Hematopoietic multipotent progenitor cell treated with erythropoietin and hydrocortisone succinate and interleukin-3 and kit ligand, for 15 days (in vitro differentiated cells): ENCODE measurements at regions not wholly inside any gene's neighbourhood (a gene's known extent, or its start where the extent isn't known, plus 50 kb on each side); places are given as distances from the start of the nearest gene placed in this dataset.
"Not testable (repeated sequence)": the region's sequence is repeated elsewhere in the genome, so short reads cannot be mapped to it uniquely, and the experiment has no call there.

Experiments
- DNase-seq: peaks from one replicate; pipeline ENCODE4 v3.0.0-alpha.2; 2015; ENCODE audit warnings: low spot score

DNA sequence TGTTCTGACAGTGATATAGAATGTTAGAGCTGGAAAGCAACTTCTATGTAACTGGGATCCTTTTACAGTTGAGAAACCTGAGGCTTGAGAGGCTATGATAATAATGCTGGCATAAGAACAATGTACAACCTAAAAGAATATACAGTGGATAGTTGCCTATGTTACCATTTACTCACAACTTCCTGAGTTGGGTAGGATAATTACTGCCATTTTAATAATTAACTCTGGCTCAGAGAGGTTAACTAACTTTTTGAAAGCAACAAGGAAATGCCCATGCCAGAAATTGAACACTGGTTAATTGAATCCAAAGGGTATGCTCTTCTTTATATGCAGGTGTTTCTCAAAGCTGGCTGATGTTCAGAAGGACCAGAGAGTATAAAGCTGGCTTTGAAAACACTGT, 530.7 kb upstream of the MAP3K7 start:
- DNase-seq: no peak

DNA sequence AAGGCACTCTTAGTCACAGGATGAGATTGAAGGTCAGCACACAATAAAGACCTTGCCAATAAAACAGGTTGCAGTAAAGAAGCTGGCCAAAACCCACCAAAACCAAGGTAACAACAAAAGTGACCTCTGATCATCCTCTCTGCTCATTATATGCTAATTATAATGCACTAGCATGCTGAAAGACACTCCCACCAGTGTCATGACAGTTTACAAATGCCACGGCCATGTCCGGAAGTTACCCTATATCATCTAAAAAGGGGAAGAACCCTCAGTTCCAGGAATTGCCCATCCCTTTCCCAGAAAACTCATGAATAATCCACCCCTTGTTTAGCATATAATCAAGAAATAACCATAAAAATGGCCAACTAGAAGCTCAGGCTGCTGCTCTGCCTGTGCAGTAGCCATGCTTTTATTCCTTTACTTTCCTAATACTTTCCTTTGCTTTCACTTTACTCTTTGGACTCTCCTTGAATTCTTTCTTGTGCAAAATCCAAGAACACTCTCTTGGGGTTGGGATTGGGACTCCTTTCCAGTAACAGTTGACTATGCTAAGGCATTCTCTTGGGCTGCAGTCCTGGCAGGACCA, 527.3 kb upstream of the MAP3K7 start:
- no peak for DNase-seq

DNA sequence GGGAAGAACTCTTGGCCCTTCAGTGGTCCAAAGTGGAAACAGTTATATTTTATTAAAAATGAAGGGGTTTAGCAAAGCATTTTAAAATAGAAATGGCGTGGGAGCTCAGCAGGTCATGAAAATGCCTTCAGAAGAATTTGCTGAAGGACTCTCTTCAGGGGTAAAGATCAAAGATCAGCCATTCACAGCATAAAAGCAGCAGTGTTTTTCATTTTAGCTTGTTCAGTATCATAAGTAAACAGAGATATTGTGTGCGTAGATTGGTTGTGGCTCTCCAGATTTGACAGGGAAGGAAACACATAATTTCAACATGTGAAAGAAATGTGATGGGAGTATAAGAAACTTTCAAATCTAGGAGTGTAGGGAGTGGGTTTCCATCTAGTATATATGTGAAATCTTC, 519.2 kb upstream of the MAP3K7 start:
- no peak for DNase-seq

DNA sequence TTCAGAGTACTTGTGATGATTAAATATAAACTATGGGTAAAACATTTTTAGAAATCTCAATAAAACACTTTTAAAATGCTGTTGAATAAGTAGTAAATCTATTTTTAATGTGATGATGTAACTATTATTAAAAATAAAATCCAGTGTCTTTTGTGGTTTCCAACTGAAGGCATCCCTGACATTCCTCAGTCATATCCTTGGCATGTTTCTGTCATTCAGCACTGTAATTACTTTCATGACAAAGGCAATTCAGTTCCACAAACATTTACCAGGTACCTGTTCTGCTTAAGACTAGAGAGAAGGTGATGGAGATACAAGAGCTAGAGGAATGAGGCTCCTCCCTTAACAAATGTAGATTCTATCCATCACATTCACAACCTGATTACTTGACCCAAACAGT, 518.7 kb upstream of the MAP3K7 start:
- DNase-seq: no peak

DNA sequence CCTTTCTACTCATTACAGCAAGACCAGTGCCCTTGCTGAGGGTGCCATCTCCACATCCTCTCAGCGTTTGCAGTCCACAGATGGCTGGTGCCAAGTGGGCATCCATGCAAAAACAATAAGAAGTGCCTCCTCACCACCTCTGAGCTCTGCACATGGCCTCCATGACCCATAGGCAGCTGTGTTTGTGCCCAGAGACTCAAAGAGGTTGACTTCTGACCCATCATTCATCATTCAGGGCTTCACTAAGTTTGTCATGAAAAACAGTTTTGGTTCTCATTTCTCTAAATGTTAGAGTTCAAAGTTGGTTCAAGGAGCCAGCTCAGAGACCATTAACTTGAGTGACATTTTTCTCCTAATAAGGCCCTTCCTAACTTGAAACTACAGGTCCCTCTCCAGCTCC, 512.6 kb upstream of the MAP3K7 start:
- DNase-seq: no peak

DNA sequence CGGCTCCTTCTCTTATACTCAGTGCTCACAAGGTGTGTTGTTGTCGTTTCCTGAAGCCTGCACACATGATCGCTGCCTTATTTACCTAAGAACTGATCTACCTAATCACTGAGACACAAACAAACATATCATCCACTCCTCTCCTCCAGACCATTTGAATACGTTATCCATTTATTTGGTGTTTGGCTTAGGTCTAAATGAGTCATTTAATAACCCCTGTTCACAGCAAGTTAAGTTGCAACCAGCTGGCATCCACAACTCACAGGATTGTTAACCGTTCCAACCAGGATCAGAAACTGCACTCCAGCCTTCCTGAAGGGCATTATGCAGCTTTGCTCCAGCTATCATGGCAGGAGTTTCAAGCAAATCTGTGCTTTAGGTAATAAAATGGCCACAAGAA, 511.1 kb upstream of the MAP3K7 start:
- DNase-seq: no peak

DNA sequence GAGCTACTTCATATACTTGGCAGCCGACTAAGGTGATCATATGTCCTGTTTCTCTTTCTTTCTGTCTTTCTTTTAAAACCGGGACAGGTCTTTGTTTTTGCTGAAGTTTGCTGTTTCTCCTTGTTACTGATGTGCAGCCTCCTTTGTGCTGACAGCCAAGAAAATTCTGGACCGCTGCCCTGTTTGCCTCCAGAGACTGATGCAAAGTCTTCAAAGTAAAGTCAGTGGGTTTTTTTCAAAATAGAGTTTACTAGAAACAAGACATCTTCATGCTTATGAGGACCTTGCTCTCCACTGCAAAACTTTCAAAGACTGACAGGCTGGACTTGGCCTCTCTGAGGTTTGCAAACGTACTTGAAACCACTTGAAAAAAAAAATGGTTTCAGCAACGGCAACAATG, 510.5 kb upstream of the MAP3K7 start:
- no peak for DNase-seq

DNA sequence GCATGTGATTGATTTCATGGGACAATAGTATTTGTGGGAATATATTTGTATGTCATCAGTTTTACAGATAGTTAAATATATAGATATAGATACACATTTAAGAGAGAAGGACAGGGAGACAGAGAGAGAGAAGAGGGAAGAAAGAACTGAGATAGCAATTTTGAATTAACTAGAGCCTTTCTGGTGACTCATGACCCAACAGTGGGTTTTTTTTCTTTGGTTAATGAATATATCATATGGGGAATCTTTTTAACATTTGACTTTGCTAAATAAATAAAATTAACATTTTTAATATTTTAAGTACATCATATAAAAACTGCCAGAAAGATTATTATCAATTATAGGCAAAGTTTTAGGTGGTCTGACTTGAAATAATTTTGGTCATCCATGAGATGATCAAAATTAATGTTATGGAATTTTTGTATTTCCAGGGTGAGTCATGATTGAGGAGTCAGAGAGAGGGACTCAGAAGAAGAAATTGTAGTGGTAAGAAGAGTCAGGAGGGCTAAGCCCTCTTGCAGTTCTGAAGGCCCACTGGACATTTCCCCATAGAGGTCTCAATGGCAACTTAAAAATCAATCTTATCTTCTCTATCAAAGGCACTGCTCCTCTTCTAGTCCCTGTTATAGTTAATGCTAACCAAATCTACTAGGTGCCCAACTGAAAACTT, 508.1 kb upstream of the MAP3K7 start:
- no peak for DNase-seq

DNA sequence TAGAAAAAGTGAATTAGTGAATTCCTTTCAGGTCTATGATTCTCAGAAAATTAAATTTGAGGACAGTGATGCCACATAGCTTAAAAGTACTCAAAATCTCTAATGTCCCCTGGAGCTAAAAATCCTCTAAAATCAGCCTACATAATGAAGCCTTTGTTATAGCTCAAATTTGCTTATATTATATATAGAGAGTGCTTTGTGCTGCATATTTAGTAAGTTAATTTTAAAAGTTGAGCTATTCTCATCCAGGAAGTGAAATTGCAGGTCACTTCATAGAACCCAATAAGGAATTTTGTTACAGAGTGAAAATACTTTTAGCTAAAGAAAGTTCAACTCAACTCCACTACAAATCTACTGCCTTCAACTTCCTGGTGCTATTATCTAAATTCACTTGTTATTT, 507.5 kb upstream of the MAP3K7 start:
- no peak for DNase-seq

DNA sequence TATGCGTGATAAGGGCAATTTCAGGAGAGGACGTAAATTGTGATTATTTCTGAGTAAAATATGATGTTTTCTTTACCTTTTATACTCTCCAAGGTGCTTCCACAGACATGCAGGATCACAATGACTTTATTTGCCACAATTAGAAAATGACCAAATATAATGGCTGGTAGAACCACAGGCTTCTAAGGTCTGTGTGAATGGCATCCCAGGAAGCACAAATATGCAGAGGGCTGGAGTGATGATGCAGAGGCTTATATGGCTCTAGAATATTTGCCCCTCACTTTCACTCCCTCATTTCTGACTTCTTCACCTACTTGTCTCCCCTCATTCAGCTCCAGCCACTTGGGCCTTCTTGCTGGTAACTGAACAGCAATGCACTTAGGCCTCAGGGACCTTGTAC, 502.1 kb upstream of the MAP3K7 start:
- DNase-seq: no peak

DNA sequence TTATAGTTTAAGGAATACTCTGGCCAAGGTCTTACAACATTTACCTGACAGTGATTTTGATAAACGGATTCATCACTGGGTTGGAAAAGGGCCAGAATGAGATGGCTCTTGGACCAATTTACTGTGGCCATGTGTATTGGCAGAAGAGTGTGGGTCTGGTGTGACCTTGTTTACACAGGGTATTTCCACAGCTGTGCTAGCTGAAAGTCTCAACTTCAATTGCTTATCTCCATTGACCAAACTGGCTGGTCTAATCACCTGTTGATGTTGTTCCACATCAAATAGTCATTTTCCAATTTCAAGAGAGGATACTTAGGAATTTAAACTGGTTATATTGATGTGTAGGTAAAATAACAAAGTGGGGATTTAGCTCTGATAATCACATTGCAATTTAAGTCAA, 501.6 kb upstream of the MAP3K7 start:
- no peak for DNase-seq

DNA sequence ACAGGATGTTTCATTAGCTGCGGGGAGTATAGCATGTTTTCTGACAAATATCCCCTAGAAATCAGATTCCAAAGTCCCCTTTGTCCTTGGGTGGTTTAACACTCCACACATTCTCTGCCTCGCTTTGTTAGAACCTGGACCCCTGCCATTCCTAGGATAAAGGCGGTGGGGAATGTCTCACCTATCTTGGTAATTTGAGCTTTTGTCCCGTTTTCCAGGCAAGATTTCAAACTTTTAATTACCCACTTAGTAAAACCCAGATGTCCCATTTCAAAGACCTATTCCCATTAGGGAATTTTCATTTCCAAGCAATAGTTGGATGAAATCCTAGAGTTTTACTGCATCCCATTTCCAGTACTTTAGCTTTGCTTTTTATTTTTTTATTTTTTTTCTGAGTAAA, 501.0 kb upstream of the MAP3K7 start:
- no peak for DNase-seq

DNA sequence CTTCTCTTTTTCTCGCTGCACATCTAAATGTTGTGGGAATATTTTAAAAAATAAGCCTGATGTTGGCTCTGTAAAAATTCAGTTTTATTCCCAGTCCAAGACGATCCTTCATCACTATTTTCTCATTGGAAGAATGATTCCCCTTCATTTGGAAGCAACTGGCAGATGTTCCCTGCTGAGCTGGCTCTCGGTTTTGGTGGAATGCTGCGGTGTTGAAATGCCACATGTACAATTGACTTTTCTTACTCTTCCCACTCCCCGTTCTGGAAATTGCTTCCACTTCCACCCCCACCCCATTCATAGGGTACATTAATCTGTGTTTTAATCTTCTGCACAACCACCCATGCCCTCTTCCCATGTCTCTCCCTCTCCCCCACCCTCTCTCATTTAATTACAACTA, 496.3 kb upstream of the MAP3K7 start:
- DNase-seq: no peak

DNA sequence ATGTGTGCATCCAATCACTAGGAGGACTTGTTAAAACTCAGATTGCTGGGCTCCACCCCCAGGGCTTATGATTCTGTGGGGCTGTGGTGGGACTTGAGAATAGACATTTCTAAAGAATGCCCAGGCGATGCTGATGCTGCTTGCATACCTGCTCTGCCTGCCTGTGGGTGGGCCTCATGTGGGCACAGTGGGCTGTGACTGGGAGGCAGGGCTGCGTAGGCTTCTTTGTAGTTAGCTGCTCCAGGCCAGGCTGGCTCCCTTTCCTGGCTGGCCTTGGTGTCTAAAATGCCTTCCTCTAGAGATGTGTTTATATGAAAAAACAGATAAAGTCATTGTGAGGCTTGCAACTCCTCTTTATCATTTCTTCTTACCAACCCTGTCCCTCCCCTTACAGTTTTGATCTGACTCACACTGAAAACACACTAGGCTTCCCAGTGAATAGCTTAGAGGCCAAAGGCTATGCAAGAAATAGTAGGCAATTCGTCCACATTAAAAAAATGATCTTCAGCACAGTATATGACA, 495.5 kb upstream of the MAP3K7 start:
- DNase-seq: no peak

DNA sequence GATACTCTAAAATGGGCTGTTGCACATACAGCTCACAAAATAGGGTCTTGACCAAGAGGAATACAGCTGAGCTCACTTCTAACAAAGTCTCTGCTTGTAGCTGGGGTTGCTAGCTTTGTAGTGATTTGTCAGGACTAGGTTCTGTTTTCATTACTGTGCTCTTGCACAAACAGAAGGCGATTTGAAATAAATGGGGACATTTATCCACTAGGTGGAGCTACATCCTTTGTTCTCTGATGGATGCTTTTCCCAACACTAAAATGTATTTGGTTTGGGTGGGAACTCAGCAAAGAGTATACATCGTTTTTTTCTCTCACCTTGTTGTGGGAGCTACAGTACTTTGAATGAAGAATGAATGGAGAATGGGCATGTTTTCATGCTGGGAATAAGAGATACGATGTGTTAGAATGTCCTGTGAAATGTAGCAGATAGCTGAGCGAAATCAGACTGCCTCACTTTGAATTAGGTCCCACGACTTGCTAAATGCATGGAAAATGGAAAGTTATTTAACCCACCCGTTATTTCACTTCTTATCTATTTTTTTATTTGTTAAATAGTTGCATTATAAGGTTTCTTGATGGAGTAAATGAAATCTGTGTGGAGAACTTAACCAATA, 494.7 kb upstream of the MAP3K7 start:
- peak; percentile 5 for DNase-seq

DNA sequence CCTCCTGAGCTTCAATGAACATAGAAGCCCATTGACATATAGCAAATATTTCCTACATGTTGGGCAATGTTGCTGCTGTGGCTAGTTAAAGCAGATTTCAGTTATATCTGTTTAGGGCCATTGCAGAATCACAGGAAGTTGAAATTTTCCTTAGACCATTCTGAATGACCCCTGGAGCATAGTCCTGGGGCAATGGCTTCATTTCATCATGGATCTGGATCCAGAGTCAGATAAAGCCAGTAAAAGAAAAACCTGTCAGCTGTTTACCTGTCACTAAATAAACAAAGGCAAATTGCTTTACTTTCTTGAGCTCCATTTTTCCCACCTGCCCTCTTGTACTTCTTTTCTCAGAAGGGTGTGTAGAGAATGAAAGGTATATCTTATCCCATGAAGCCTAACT, 494.0 kb upstream of the MAP3K7 start:
- no peak for DNase-seq

DNA sequence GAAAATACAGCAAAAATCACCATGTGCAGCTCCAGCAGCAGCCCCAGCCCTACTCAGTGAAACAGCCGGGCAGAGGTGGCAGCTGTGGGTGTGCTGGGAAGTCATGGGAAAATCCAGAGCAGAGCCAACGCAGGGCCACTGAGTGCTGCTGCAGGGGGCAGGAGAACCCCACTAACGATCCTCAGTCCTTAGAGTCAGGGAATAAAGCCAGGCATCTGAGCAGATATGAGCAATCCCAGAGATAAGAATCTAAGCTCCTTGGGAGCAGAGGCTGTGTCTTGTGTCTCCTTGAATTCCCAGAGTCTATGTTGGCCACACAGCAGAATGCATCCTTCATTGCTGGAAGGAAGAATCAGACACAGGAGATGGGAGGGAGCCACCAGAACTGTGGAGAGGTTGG, 493.1 kb upstream of the MAP3K7 start:
- DNase-seq: no peak

DNA sequence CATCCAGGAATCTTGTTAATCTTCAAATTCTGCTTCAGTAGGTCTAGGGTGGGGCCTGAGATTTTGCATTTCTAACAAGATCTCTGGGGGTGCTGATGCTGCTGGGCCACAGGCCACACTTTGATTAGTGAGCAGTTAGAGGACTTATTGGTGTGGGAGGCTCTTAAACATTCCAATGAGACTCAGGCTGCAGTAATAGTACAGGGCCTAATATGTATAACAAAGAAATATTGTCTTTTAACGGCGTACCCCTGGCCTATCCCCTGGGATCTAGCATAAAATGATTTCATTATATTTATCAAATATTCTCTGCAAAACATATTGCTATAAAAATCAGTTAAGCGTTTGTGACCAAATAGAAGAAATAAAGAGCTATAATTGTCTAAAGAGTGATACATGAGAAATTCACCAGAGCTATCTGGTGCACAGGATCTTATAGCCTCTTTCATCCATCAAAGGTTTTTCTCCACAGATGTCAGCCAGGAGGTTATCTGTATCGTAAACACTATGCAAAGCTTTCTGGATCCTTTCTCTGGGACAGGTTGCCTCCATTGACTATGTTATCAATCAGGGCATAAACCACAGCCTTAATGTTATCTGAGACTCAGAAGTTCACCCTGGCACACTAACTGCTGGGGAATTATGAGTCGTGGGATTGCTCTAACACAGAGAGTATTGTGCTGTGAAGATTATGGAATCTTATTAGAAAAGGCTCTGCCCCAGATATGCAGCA, 488.5 kb upstream of the MAP3K7 start:
- no peak for DNase-seq

DNA sequence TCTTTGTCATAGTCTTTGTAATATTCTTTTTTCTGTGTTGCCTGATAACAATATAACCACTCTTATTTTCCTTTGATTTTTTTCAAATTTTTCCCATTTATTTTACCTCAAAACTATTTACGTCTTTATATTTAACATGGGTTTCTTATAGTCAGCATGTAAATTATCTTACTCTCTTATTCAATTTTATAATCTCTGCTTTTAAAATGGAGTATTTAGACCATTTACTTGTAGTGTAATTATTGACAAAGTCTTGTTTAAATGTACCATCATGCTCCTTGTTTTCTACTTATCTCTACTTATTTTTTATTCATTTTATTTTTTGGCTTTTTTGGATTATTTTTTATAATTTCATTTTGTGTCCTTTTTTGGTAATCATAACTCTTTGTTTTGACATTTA, 476.5 kb upstream of the MAP3K7 start:
- DNase-seq: no peak

DNA sequence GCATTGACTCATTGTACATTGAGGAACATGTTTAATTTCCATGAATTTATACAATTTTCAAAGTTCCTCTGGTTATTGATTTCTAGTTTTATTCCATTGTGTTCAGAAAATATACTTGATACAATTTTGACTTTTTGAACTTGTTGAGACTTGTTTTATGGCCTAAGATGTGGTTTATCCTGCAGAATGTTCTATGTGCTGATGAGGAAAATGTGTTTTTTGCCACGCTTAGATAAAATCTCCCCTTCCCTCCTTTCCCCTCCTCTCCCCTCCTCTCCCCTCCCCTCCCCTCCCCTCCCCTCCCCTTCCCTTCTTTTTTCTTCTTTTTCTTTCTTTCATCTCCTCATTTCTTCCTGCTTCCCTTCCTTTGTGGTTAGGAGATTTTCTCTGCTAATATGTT, 470.8 kb upstream of the MAP3K7 start:
- DNase-seq: no peak

DNA sequence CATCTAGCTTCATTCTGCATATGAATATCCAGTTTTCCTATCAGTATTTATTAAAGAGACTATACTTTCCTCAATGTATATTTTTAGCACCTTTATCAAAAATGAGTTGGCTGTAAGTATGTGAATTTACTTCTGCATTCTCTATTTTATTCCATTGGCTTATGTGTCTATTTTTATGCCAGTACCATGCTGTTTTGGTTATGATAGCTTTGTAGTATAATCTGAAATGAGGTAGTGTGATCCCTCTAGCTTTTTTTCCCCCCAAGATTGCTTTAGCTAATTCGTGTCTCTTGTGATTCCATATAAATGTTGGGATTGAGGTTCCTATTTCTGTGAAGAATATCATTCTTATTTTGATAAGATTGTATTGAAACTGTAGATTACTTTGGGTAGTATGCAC, 469.1 kb upstream of the MAP3K7 start:
- DNase-seq: no peak

DNA sequence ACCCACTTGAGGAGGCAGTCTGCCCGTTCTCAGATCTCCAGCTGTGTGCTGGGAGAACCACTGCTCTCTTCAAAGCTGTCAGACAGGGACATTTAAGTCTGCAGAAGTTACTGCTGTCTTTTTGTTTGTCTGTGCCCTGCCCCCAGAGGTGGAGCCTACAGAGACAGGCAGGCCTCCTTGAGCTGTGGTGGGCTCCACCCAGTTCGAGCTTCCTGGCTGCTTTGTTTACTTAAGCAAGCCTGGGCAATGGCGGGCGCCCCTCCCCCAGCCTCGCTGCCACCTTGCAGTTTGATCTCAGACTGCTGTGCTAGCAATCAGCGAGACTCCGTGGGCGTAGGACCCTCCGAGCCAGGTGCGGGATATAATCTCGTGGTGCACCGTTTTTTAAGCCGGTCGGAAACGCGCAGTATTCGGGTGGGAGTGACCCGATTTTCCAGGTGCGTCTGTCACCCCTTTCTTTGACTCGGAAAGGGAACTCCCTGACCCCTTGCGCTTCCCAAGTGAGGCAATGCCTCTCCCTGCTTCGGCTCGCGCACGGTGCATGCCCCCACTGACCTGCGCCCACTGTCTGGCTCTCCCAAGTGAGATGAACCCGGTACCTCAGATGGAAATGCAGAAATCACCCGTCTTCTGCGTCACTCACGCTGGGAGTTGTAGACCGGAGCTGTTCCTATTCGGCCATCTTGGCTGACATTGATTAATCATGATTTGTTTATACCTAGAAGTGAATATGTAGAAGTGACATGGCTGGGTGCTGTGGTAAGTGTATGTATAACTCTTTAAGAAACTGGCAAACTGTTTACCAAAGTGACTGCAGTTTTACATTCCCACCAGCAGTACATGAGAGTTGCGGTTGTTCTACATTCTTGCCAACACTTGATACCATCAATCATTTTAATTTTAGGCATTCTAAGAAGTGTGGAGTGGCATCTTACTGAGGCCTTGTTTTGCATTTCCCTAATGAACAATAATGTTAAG, 465.9 kb upstream of the MAP3K7 start:
- not testable (repeated sequence) for DNase-seq
